NCI-H510A treated with DMSO at 0.1 percent for 48 hours (cell line): ENCODE measurements at regions not wholly inside any gene's neighbourhood (a gene's known extent, or its start where the extent isn't known, plus 50 kb on each side); places are given as distances from the start of the nearest gene placed in this dataset.

Experiments
- DNase-seq: peaks from one replicate; lab custom pipeline; 2025; lab: John Stamatoyannopoulos, UW

DNA sequence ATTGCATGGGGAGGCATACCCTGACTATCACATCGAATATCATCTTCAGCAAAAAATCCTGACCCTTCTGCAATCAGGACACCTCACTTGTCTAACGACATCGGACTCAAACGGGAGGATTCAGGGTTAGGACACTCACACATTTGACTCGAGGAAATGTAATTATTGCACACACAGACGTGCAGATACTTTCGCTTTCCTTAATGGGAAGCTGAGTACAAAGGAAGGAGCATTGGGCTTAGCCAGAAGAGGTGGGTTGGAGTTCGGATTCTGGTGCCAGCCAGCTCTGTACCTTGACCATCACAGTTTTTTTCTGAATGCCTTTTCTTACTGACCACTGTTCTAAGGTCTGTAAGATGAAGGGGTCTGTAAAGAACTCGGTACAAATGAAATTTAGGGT, 260.4 kb downstream of the GALC start:
- no peak for DNase-seq

DNA sequence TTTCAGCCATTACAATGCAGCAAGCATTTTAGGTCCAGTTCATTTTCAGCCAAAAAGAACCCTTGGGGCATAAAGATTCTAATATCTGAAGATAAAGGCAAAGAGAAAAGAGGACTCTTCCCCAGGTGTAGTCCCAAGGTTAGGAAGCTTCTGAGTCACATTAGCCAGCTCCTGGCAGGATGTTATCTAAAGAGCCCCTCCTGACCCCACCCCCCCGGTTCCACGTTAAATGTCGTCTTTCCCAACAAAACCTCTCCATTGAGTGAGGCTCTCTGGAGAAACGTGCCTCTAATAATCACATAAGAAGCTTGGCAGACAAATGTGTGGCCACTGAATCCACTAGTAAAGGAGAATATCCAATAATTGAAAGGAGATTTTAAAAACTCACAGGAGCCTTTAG, 267.7 kb downstream of the GALC start:
- no peak for DNase-seq

DNA sequence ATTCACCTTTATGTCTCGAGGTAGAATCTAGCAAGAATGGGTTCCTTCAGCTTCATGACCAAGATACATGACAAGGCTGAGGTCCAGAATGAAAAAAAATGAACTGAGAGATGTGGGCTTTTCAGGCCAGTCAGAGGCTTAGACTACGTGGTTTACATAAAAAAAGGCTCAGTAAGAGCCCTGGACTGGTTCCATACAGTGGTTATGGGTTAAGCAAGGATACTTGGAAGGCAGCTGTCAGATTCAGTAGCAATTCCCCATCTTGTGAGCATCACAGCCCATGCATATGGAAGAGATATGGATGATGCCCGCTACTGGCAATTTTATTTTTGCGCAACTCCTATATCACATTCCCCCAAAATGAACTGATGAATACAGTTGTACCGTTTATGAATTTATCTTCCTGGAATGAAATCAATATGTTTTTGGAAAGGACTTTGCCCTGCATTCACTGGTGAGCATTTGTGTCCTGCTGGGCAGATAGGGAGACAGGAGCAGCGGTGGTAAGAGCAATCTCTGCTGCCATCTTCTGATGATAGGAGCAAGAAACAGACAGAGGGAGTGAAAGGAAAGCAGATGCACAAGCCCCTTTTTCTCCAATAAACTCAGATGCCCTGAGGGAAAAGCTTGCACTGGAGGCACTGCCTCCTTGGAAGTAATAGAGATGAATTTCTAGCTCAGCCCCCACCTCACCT, 280.4 kb downstream of the GALC start:
- DNase-seq: no peak

DNA sequence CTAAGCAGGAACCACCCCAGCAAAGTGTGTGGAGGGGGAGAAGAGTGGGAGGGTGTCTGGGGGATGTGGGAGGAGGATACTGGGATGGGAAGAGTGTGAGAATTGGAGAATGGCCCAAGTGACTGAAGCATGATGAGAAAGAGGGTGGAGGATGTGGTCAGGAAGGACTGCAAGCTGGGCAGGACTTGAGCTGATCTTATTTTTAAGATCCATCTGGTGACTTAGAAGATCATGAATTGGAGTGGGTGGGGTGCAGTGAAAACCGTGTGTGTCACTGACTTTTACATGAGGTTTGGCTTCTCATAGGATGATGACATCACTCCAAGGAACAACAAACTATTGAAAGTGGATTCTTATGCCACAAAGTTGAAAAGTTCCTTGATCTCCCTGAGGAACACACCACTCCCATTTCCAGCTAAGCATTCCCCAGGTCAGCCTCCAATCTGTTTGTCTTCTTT, 287.5 kb downstream of the GALC start:
- no peak for DNase-seq

DNA sequence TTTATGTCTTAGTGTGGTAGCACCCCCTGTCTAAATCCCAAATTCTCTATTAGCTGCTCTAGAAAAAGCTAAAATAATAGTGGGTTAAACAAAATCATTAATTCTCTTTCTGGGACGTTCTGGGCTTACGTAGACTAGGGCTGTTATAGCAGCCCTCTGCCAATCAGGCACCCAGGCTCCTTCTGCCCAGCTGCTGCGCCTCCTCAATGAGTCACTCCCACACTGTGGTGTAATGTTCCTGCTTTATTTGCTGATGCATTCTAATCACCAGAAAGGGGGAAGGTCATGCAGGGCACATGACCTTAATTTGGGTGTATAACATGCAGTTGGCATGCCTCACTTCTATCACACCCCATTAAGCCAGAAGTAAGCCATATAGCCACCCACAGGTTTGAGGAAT, 294.5 kb downstream of the GALC start:
- no peak for DNase-seq

DNA sequence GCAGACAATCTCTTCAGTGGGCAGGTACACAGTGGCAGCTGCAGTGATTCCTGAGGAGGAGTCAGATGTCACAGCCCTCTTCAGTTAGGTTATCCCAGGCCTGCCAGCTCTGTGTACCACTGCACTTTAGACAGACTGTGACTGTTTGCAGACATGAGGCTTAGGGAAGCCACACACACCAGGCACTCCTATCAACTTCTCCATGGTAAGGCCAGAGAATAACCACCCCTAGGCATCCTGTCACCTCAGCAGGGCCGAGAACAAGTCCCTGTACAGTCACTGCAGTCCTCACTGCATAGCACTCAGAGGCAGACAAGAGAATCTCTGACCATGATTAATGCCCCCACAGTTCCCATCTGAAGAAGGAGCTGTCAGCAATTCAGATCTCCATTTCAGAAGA, 296.5 kb downstream of the GALC start:
- DNase-seq: peak; percentile 57

GRCh38 chr14:87691042-87691881, 301.7 kb downstream of the GALC start:
- peak; percentile 42 for DNase-seq

DNA sequence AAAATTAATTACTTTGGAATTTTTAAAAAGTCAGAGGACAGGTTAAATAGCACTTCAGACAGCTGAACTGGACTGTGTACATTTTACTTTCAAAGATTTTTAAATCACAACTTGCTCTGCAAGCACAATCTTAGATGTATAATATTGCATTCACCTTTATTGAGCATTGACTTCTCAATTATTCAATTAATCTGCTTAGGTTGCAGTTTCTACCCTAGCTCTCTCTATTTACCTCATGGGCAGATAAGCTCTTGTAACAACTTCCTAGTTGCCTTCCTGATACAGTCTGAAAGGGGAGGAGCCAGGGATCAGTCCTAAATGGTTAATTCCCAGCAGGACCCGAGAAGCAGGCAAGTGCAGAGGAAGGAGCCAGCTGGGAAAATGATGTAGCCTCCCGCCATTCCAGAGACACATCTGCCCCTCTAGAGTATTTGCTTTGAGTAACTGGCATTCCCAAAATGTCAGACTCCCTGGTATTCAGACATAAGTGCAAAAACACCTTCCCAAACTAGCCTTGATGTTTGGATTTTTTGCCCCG, 302.8 kb downstream of the GALC start:
- DNase-seq: peak; percentile 1

DNA sequence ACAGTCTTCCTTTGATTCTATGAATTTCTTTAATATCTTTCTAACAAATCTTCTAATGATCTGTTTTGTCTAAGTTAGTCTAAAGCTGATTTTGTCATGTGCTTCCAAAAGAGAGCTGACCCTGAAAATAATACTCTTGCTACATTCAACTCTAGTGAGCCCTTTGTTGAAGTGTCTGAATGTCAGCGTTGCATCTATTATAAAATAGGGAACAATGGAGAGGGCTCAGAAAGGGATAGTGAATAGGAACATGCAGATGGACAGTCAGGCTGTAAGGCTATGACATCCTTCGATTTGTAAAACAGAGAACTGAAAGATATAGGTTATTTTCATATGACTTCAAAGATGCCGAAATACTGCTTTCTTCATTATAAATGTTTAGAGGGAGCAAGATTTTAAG, 304.5 kb downstream of the GALC start:
- DNase-seq: no peak

DNA sequence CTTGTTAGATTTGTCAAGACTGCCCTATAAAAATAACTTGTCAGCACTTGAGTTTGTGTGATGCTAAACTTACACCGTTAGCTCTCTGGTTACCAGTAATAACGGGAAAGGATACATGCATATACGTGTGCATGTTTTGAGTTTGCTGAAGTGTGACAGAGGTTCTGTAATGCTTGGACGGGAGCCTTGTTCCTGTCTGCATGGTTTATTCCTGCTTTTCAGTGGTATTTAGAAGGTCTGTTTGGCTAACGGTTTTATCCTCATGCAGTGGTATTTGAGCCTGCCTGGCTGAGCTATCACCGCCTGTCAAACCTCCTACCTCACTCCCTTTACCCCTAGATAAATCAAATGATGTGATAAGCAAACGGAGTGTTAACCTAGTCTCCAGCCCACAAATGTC, 305.6 kb downstream of the GALC start:
- no peak for DNase-seq

GRCh38 chr14:87686746-87687145, 306.2 kb downstream of the GALC start:
- no peak for DNase-seq

GRCh38 chr14:87679866-87680265, 313.1 kb downstream of the GALC start:
- DNase-seq: no peak

DNA sequence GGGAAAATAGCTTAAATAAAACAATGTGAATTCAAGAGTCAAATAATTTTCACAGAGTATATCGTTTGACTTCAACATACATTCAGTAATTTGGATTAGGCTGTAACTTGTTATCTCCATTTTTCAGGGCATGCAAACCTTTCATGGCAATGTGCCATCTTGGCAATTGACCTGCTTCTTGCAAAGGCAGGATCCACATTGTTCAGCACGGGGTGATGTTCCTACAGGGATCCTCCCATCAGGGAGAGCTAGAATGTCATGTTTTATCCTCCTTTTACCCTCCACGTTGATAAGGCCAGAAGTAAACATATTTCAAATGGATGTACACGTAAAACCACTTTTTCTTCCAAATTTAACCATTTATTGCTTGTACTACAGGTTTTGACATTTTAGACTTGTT, 314.4 kb downstream of the GALC start:
- no peak for DNase-seq

GRCh38 chr14:87676814-87677437, 316.1 kb downstream of the GALC start:
- DNase-seq: no peak

DNA sequence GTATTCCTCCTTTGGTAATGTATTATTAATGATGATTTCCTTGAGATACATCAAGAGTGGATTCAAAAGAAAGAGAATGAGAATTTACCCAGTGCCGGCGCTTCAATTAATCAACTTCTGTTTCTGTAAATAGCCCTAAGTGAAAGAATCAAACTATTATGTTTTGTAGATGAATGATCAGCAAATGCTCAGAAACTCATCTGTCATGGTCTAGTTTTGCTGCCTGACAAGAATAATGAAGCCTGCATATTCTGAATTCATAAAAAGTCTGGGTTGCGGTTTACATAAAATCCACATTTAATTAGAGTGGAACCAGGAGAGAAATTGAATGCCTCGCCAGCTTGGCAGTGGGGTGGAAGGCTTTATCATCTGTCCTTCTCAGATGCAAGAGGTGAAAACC, 325.3 kb downstream of the GALC start:
- DNase-seq: no peak

- no peak for DNase-seq
These were observed 336.7 kb downstream of the GALC start for GRCh38 chr14:87656315-87656714.

- DNase-seq: no peak
These were observed 340.7 kb downstream of the GALC start for GRCh38 chr14:87652278-87652677.

DNA sequence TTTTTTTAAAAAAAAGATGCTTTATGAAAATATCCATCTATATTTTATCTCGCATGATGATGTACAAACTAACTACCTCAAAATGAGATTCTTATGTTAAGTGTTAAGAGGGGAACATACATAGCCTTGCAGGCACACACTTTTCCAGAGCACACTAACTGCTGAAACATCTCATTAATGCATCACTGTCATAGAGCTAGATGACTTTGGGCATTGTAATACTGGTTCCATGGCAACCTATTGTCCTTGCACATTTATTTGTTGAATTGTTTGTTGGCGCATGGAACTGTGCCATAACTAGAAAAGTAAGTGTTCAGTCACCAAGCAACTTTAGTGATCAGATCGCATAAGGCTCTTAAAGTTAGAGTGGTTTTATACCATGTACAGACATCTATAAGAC, 348.3 kb downstream of the GALC start:
- DNase-seq: no peak

- DNase-seq: peak; percentile 0
These were observed 350.0 kb downstream of the GALC start for GRCh38 chr14:87643005-87643404.

DNA sequence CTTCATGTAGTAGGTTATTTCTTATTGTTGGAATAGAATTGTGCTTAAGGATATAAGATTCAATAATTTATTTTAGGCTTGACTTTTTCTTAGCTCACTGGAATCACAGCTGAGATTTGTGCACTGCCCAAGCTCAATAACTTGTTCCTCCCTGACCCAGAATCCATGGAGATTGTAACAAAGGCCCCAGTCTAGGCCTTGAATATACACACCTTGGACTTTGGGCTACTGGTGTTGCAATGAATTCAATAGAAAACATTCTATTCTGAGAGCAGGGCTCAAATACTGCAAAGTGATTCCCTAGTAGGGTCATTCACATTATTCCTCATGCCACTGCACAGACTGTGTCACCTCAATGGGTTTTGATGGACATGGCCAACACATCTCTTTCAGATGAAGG, 352.4 kb downstream of the GALC start:
- no peak for DNase-seq

DNA sequence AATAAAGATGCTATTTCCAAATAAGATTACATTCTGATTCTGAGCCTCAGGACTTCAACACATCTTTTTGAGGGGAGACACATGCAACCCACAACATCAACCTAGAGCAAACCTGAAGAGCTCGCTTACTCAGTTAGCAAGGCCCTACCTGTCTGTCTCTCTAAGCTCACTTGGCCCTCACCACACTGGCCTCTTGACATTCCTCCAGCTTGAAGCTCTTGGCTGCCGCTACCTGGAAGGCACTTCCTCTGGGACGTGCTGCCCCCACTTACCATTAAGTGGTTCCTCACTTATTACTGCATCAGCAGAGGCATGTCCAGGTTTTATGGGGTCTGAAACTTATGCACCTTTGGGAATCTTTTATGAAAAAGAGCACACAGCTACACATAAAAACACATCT, 354.8 kb downstream of the GALC start:
- no peak for DNase-seq

GRCh38 chr14:87635442-87635841, 357.5 kb downstream of the GALC start:
- DNase-seq: no peak

- no peak for DNase-seq
These were observed 360.2 kb downstream of the GALC start for GRCh38 chr14:87632796-87633195.
